ENCODE measurements at regions not wholly inside any gene's neighbourhood (a gene's known extent, or its start where the extent isn't known, plus 50 kb on each side); places are given as distances from the start of the nearest gene placed in this dataset.

GRCh38 chr13:51518827-51519226 is 65.4 kb upstream of the WDFY2 start:
- TF ChIP-seq CTCF (conservative IDR thresholded peaks at IDR 0.05 in 1 of 2, IDR thresholded peaks at IDR 0.05 in 1 of 2; ENCODE audit: low read depth in 1 of 2, low read length in 2 of 2) (no peak), EZH2 (IDR thresholded peaks at IDR 0.05; ENCODE audit: low read length, missing control alignments) (no peak)
